ENCODE measurements at regions not wholly inside any gene's neighbourhood (a gene's known extent, or its start where the extent isn't known, plus 50 kb on each side); places are given as distances from the start of the nearest gene placed in this dataset.

DNA sequence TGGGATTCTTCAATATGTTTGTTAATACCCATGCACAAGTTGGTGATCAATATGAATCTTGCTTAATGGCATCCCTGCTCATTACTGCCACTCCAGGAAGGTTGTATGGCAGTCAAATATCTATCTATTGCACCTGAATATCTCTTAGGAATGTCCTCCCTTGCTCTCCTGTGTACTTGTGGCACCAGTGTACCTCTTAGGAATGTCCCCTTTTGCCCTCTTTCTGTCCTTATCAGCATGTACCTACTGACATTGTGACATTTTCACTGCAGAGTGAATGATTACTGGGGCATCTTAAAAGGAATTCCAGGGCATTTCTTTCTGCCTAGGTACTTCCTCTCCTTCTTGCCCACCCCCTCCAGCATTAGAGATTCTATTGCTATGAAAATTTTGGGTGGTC, 163.8 kb upstream of the CENPE start:
- Histone ChIP-seq H3K9me3 (ENCODE audit: control insufficient read depth in 4 of 4, low read length in 3 of 4) (peaks cover 0 to 5% (median 2%) of the 10 kb centered on the region in 4 donors), H3K9ac (ENCODE audit: low read depth in 1 of 2, low read length in 2 of 2) (no peak overlapping the region), H3K4me1 (ENCODE audit: control insufficient read depth in 4 of 4, insufficient read depth in 4 of 4, low read length in 3 of 4) (no peaks in the 10 kb centered on the region), H3K36me3 (ENCODE audit: control insufficient read depth in 4 of 4, insufficient read depth in 3 of 4, low read depth in 1 of 4, low read length in 3 of 4) (no peaks in the 10 kb centered on the region), H3K4me3 (ENCODE audit: low read depth in 1 of 3, low read length in 3 of 3) (no peak overlapping the region), H3K27ac (ENCODE audit: low read depth in 1 of 2, low read length in 2 of 2) (no peak overlapping the region), H3K27me3 (ENCODE audit: control insufficient read depth in 4 of 4, insufficient read depth in 4 of 4, low read length in 3 of 4) (no peaks in the 10 kb centered on the region)
- no peak for DNase-seq (ENCODE audit: low spot score)
- TF ChIP-seq, protein P1, sequence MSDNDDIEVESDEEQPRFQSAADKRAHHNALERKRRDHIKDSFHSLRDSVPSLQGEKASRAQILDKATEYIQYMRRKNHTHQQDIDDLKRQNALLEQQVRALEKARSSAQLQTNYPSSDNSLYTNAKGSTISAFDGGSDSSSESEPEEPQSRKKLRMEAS (IDR thresholded peaks at IDR 0.05), result no peak
- TF ChIP-seq, protein P2, sequence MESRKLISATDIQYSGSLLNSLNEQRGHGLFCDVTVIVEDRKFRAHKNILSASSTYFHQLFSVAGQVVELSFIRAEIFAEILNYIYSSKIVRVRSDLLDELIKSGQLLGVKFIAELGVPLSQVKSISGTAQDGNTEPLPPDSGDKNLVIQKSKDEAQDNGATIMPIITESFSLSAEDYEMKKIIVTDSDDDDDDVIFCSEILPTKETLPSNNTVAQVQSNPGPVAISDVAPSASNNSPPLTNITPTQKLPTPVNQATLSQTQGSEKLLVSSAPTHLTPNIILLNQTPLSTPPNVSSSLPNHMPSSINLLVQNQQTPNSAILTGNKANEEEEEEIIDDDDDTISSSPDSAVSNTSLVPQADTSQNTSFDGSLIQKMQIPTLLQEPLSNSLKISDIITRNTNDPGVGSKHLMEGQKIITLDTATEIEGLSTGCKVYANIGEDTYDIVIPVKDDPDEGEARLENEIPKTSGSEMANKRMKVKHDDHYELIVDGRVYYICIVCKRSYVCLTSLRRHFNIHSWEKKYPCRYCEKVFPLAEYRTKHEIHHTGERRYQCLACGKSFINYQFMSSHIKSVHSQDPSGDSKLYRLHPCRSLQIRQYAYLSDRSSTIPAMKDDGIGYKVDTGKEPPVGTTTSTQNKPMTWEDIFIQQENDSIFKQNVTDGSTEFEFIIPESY (IDR thresholded peaks at IDR 0.05), result no peak
- TF ChIP-seq HNF4G (IDR thresholded peaks at IDR 0.05) (no peak), JUND (IDR thresholded peaks at IDR 0.05) (no peak)

DNA sequence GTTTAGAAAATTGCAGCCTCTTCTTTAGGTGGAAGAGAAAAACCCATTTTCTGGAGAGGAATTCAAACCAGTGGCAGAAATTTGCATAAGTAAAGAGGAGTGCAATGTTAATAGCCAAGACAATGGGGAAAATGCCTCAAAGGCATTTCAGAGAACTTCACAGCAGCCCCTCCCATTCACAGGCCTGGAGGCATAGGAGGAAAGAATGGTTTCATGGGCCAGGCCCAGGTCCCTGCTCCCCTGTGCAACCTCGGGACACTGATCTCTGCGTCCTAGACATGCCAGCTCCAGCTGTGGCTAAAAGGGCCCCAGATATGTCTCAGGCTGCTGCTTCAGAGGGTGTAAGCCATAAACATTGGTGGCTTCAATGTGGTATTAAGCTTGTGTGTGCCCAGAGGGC, 161.8 kb upstream of the CENPE start:
- WGBS, result 91% methylated on average over 2 of the region's 2 CpGs
- TF ChIP-seq GABPA (IDR thresholded peaks at IDR 0.05 in 1 of 2, conservative IDR thresholded peaks at IDR 0.05 in 1 of 2) (no peak), JUND (IDR thresholded peaks at IDR 0.05) (no peak), RXRA (IDR thresholded peaks at IDR 0.05) (no peak), FOXA2 (IDR thresholded peaks at IDR 0.05) (no peak), NR2F2 (IDR thresholded peaks at IDR 0.05) (no peak), TAF1 (conservative IDR thresholded peaks at IDR 0.05) (no peak), SP1 (IDR thresholded peaks at IDR 0.05) (no peak), EGR1 (IDR thresholded peaks at IDR 0.05; ENCODE audit: low read depth in 2 of 2) (no peak), YY1 (IDR thresholded peaks at IDR 0.05) (no peak), RAD21 (IDR thresholded peaks at IDR 0.05) (no peak), FOXA1 (IDR thresholded peaks at IDR 0.05) (no peak), HNF4A (conservative IDR thresholded peaks at IDR 0.05) (no peak), HNF4G (IDR thresholded peaks at IDR 0.05) (no peak)
- TF ChIP-seq, protein P3, sequence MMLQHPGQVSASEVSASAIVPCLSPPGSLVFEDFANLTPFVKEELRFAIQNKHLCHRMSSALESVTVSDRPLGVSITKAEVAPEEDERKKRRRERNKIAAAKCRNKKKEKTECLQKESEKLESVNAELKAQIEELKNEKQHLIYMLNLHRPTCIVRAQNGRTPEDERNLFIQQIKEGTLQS (IDR thresholded peaks at IDR 0.05), result no peak
- TF ChIP-seq, protein P4, sequence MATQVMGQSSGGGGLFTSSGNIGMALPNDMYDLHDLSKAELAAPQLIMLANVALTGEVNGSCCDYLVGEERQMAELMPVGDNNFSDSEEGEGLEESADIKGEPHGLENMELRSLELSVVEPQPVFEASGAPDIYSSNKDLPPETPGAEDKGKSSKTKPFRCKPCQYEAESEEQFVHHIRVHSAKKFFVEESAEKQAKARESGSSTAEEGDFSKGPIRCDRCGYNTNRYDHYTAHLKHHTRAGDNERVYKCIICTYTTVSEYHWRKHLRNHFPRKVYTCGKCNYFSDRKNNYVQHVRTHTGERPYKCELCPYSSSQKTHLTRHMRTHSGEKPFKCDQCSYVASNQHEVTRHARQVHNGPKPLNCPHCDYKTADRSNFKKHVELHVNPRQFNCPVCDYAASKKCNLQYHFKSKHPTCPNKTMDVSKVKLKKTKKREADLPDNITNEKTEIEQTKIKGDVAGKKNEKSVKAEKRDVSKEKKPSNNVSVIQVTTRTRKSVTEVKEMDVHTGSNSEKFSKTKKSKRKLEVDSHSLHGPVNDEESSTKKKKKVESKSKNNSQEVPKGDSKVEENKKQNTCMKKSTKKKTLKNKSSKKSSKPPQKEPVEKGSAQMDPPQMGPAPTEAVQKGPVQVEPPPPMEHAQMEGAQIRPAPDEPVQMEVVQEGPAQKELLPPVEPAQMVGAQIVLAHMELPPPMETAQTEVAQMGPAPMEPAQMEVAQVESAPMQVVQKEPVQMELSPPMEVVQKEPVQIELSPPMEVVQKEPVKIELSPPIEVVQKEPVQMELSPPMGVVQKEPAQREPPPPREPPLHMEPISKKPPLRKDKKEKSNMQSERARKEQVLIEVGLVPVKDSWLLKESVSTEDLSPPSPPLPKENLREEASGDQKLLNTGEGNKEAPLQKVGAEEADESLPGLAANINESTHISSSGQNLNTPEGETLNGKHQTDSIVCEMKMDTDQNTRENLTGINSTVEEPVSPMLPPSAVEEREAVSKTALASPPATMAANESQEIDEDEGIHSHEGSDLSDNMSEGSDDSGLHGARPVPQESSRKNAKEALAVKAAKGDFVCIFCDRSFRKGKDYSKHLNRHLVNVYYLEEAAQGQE (IDR thresholded peaks at IDR 0.05), result no peak
- TF ChIP-seq, protein P1 (IDR thresholded peaks at IDR 0.05), result no peak
- TF ChIP-seq, protein P5, sequence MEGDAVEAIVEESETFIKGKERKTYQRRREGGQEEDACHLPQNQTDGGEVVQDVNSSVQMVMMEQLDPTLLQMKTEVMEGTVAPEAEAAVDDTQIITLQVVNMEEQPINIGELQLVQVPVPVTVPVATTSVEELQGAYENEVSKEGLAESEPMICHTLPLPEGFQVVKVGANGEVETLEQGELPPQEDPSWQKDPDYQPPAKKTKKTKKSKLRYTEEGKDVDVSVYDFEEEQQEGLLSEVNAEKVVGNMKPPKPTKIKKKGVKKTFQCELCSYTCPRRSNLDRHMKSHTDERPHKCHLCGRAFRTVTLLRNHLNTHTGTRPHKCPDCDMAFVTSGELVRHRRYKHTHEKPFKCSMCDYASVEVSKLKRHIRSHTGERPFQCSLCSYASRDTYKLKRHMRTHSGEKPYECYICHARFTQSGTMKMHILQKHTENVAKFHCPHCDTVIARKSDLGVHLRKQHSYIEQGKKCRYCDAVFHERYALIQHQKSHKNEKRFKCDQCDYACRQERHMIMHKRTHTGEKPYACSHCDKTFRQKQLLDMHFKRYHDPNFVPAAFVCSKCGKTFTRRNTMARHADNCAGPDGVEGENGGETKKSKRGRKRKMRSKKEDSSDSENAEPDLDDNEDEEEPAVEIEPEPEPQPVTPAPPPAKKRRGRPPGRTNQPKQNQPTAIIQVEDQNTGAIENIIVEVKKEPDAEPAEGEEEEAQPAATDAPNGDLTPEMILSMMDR (IDR thresholded peaks at IDR 0.05; ENCODE audit: low read depth, low read length, missing input control), result no peak
- TF ChIP-seq, protein P2 (IDR thresholded peaks at IDR 0.05), result no peak

More for the DNA sequence above, 161.8 kb upstream of the CENPE start:
- Histone ChIP-seq H3K9ac (ENCODE audit: low read depth in 1 of 2, low read length in 2 of 2) (no peak overlapping the region), H3K27me3 (ENCODE audit: control insufficient read depth in 4 of 4, insufficient read depth in 4 of 4, low read length in 3 of 4) (no peaks in the 10 kb centered on the region), H3K4me3 (ENCODE audit: low read depth in 1 of 3, low read length in 3 of 3) (no peak overlapping the region), H3K27ac (ENCODE audit: low read depth in 1 of 2, low read length in 2 of 2) (no peak overlapping the region), H3K4me1 (ENCODE audit: control insufficient read depth in 4 of 4, insufficient read depth in 4 of 4, low read length in 3 of 4) (no peaks in the 10 kb centered on the region), H3K36me3 (ENCODE audit: control insufficient read depth in 4 of 4, insufficient read depth in 3 of 4, low read depth in 1 of 4, low read length in 3 of 4) (no peaks in the 10 kb centered on the region), H3K9me3 (ENCODE audit: control insufficient read depth in 4 of 4, low read length in 3 of 4) (peaks cover 0 to 5% (median 2%) of the 10 kb centered on the region in 4 donors)
- DNase-seq (ENCODE audit: low spot score), result no peak

Data from liver (tissue), 8 donors.